ENCODE measurements at regions not wholly inside any gene's neighbourhood (a gene's known extent, or its start where the extent isn't known, plus 50 kb on each side); places are given as distances from the start of the nearest gene placed in this dataset.
"Not testable (repeated sequence)": the region's sequence is repeated elsewhere in the genome, so short reads cannot be mapped to it uniquely, and the experiment has no call there.

DNA sequence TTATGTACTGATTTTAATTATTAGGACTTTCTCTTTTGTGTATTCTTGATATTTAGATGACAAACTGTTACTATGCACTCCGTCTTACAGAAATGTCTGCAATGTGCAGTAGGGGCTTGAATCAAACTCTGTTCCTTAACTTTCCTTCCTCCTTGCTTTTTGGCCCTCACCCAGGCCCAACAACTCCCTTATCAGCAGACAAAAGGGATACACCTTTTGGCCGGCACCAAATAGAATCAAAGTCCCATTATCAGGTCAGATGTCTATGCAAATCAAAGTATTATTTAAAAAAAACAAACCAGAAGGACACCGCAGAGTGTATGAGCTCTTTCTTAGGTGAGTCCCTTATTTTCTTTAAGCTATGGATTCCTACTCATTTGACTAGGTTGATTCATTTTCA lies 116.3 kb upstream of the SERPINE2 start:
- Mint-ChIP-seq H3K9me3 (ENCODE audit: insufficient read depth) (no peaks in the 10 kb centered on the region), H3K27ac (no peak overlapping the region), H3K36me3 (ENCODE audit: low read depth) (no peaks in the 10 kb centered on the region), H3K4me3 (no peak overlapping the region), H3K4me1 (ENCODE audit: low read depth) (no peaks in the 10 kb centered on the region), H3K27me3 (ENCODE audit: low read depth) (no peaks in the 10 kb centered on the region)
- CTCF ChIA-PET, result no interaction called here
- POLR2A ChIA-PET, result no interaction called here
- no peak for DNase-seq
- ATAC-seq, result no peak

DNA sequence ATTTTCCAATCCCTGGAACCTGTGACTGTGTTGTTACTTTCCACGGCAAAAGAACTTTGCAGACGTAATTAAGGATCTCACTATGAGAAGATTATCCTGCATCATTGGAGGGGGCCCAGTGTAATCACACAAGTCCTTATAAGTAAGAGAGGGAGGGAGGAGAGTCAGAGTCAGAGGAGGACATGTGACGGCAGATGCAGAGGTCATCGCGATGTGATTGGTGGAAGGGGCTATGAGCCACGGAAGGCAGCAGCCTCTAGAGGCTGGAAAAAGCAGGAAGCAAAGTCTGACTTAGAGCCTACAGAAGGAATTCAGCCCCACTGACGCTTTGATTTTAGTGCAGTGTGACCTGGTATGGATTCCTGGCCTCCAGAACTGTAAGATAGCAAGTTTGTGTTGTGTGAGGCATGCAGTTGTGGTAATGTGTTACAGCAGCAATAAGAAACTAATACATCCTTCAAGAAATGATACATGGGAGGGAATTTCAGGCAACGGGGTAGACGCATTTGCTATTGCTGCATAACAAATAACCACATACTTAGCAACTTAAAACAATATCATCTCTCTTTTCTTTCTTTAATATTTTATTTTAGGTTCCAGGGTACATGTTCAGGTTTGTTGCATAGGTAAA lies 112.7 kb upstream of the SERPINE2 start:
- CTCF ChIA-PET, result no interaction called here
- no peaks in the 10 kb centered on the region for H3K36me3 Mint-ChIP-seq (ENCODE audit: low read depth)
- ATAC-seq (no peak), DNase-seq (no peak)
- POLR2A ChIA-PET, result no interaction called here
- H3K4me1 Mint-ChIP-seq (ENCODE audit: low read depth), result no peaks in the 10 kb centered on the region
- H3K27ac Mint-ChIP-seq, result no peak overlapping the region
- H3K27me3 Mint-ChIP-seq (ENCODE audit: low read depth), result no peaks in the 10 kb centered on the region
- no peak overlapping the region for H3K4me3 Mint-ChIP-seq
- H3K9me3 Mint-ChIP-seq (ENCODE audit: insufficient read depth), result no peaks in the 10 kb centered on the region

DNA sequence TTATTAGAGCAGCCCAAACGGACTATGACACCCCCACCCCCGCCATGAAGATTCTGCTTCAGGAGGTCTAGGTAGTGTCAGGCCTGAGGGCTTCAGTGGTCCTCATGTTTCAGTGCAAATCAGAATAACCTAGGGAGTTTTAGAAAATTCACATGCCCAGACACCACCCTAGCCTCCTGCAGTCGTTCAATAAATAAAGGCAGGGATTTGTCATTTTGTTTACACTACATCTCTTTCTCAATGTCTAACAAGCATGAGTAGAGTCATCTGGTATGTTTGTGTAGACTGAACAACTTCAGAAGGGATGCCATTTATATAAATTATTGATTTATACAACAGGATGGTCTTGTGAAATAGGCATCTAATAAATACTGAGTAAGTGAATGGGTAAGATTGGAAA lies 112.1 kb upstream of the SERPINE2 start:
- no peak overlapping the region for H3K27ac Mint-ChIP-seq

DNA sequence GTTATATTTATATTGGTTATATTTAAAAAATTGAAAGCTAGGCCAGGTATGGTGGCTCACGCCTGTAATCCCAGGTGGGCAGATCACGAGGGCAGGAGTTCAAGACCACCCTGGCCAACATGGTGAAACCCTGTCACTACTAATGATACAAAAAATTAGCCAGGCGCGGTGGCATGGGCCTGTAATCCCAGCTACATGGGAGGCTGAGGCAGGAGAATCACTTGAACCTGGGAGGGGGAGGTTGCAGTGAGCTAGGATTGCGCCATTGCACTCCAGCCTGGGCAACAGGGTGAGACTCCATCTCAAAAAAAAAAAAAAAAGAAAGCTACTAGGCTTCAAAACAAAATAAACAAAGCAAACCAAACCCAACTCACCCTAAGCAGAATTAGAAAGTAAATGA lies 109.0 kb upstream of the SERPINE2 start:
- DNase-seq, CTCF ChIA-PET: not testable (repeated sequence)

More for the DNA sequence above, 112.1 kb upstream of the SERPINE2 start:
- Mint-ChIP-seq H3K27me3 (ENCODE audit: low read depth) (no peaks in the 10 kb centered on the region), H3K4me1 (ENCODE audit: low read depth) (no peaks in the 10 kb centered on the region), H3K9me3 (ENCODE audit: insufficient read depth) (no peaks in the 10 kb centered on the region), H3K4me3 (no peak overlapping the region), H3K36me3 (ENCODE audit: low read depth) (no peaks in the 10 kb centered on the region)
- ATAC-seq (no peak), DNase-seq (no peak)
- CTCF ChIA-PET, result no interaction called here
- POLR2A ChIA-PET, result no interaction called here

DNA sequence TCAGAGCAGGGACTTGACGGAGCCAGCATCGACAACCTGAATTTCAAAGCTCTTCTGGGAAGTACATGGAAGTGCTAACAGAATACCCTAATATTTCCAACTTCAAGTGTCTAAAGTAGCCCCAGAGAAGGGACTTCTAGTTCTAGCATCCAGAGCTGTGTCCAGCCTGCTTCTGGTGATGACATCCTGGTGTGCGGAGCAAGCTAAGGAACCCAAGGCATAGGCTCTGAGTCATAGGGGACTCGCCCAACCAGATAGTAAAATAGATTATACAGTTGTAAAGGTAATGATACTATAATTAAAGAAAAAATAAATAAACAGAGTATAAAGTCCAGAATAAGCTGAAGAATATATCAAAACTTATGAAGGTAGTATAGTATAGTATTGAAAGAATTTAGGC lies 108.1 kb upstream of the SERPINE2 start:
- H3K27me3 Mint-ChIP-seq (ENCODE audit: low read depth), result no peaks in the 10 kb centered on the region

More for the DNA sequence above, 109.0 kb upstream of the SERPINE2 start:
- ATAC-seq; H3K36me3 Mint-ChIP-seq (ENCODE audit: low read depth); POLR2A ChIA-PET; H3K27me3 Mint-ChIP-seq (ENCODE audit: low read depth); H3K9me3 Mint-ChIP-seq (ENCODE audit: insufficient read depth); H3K27ac Mint-ChIP-seq; H3K4me1 Mint-ChIP-seq (ENCODE audit: low read depth); H3K4me3 Mint-ChIP-seq: not testable (repeated sequence)

DNA sequence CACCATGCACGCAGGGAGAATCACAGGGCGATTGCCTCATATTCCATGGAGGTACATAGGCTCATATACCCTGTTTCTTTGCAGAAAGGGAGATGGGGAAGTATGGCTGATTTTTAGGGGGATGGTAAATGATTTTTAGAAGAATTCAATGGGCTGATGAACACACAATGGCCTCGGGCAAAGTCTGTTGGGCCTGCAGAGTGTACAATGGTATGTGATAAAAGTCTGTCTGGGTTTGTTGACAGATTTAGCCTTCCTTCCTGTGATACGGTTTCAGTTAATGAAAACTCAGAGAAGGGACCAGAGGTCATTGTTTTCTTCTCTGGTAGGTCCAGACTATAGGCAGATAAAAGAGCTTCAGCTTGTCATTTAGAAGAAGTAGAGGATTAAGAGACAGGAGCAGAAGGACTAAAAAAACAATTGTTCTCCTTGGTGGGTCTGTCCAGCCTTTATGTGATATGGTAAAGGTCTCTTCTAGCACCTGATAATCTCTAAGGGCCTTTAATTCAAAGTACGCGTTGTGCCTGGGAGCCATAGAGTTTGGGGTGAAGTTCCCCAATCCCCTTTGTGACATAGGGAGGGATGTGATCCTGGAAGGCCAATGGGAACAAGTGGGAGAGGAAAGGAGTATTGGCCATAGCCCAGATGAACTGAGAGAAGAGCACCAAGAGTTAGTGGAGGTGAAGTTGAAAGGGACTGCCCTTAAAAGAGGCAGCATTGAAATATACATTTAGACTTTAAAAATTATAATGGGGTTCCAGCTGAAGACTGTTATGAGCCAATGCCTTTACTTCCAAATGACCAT lies 107.5 kb upstream of the SERPINE2 start:
- Mint-ChIP-seq H3K27me3 (ENCODE audit: low read depth) (peaks cover 4% of the 10 kb centered on the region), H3K4me1 (ENCODE audit: low read depth) (no peaks in the 10 kb centered on the region), H3K36me3 (ENCODE audit: low read depth) (no peaks in the 10 kb centered on the region), H3K4me3 (no peak overlapping the region), H3K9me3 (ENCODE audit: insufficient read depth) (no peaks in the 10 kb centered on the region), H3K27ac (no peak overlapping the region)
- ChIA-PET CTCF (no interaction called here), POLR2A (no interaction called here)
- DNase-seq (no peak), ATAC-seq (no peak)

More for the DNA sequence above, 108.1 kb upstream of the SERPINE2 start:
- DNase-seq, result no peak
- Mint-ChIP-seq H3K36me3 (ENCODE audit: low read depth) (no peaks in the 10 kb centered on the region), H3K4me1 (ENCODE audit: low read depth) (no peaks in the 10 kb centered on the region), H3K4me3 (no peak overlapping the region), H3K27ac (no peak overlapping the region), H3K9me3 (ENCODE audit: insufficient read depth) (no peaks in the 10 kb centered on the region)
- CTCF ChIA-PET, result no interaction called here
- ATAC-seq, result no peak
- POLR2A ChIA-PET, result no interaction called here

DNA sequence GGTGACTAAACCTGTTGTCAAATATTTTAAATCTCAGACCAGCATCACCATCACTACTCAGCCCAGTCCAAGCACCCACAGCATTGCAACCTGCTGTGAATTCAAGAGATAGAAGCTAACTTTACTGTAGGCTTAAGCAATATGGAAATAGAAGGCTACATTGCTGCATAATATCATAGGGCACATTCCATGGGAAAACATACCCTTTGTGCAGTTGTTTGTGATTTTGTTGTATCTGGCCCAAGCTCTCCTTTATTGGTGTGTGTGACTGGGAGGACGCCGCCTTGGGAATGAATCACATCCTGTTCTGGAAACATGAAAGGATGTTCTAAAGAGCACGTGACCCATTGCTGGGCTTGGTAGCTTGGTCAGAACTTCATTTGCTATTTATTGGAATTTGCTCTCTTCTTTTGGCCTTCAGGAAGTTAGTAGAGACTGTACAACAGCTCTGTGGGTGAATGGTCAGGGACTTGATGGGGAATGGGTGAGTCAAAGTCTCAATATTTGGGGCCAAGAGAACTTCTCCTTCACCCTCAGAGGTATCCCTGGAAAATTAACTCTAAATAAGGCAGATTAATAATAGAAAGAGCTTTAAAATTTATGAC lies 106.8 kb upstream of the SERPINE2 start:
- Mint-ChIP-seq H3K4me1 (ENCODE audit: low read depth) (no peaks in the 10 kb centered on the region), H3K4me3 (no peak overlapping the region), H3K27me3 (ENCODE audit: low read depth) (peaks cover 4% of the 10 kb centered on the region), H3K36me3 (ENCODE audit: low read depth) (no peaks in the 10 kb centered on the region), H3K9me3 (ENCODE audit: insufficient read depth) (no peaks in the 10 kb centered on the region), H3K27ac (no peak overlapping the region)
- ATAC-seq (no peak), DNase-seq (no peak)
- ChIA-PET POLR2A (no interaction called here), CTCF (no interaction called here)

DNA sequence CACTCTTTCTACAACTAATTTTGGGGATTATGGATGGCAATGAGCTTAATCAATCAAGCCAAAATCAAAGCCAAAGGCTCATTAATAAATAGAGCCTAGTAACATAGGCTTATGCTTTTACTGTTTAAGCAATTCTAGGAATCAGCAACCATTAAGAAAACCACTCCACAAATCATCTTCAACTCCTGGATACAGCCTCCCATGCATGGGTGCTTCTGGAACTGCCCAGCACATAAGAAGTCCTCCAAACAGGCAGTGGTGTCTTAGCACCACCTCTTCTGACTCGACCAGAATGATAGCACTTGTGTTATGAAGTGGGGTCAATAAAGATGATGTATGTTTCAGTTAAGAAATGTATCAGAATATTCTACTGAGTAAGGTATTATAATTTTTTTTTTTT lies 104.4 kb upstream of the SERPINE2 start:
- H3K36me3 Mint-ChIP-seq (ENCODE audit: low read depth), result no peaks in the 10 kb centered on the region
- no peak for DNase-seq
- ATAC-seq, result no peak
- H3K27me3 Mint-ChIP-seq (ENCODE audit: low read depth), result peaks cover 4% of the 10 kb centered on the region
- CTCF ChIA-PET, result interaction anchor here (1.8 kb wide), 1 partner anchor 10 kb away, joined by 4 read pairs; no protein-coding TSS in a partner anchor
- no peak overlapping the region for H3K4me3 Mint-ChIP-seq
- no peak overlapping the region for H3K27ac Mint-ChIP-seq
- no peaks in the 10 kb centered on the region for H3K9me3 Mint-ChIP-seq (ENCODE audit: insufficient read depth)
- no peaks in the 10 kb centered on the region for H3K4me1 Mint-ChIP-seq (ENCODE audit: low read depth)
- POLR2A ChIA-PET, result no interaction called here

DNA sequence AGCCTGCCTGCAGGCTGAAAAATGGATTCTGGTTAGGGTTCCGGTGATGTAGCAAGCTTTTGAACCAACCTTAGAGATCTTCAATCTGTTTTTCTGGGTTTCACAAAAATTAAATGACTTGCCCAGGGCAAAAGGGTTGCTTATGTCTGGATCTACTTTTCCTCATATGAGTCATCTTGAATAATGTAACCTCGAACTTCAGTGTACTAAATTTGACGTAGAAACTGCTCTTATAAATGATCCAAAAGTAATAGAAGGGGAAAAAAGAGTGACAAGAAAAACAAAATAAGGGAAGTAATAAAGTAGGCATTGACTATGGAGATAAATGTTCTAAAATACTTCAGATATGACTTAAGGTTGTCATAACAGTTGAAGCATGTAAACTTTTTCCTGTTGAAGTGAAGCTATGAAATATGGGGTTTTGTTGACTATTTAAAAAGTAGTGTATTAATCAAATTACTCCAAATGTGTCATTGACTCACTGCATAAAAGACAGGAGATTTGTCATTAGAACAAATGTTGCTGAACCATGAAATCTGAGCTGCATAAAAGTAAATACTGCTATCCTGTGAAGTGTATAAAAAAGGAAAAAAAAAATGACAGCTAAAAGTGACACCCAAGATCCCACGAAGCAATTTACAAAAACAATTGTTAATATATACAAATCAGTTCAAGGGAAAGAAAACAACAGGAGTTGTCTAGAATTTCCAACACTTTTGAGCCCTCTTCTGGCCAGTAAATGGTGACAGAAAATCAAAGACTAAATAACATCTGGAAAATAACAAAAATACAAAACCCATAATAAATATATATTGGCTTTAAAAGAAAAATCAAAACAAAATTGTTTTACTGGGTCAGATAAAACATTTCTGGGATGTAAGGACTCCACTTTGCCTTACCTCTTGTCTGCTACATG lies 103.6 kb upstream of the SERPINE2 start:
- ATAC-seq (no peak), DNase-seq (no peak)
- H3K27ac Mint-ChIP-seq, result no peak overlapping the region
- no peaks in the 10 kb centered on the region for H3K4me1 Mint-ChIP-seq (ENCODE audit: low read depth)
- CTCF ChIA-PET, result no interaction called here
- H3K4me3 Mint-ChIP-seq, result no peak overlapping the region
- no peaks in the 10 kb centered on the region for H3K36me3 Mint-ChIP-seq (ENCODE audit: low read depth)
- no peaks in the 10 kb centered on the region for H3K9me3 Mint-ChIP-seq (ENCODE audit: insufficient read depth)
- peaks cover 4% of the 10 kb centered on the region for H3K27me3 Mint-ChIP-seq (ENCODE audit: low read depth)
- POLR2A ChIA-PET, result no interaction called here

DNA sequence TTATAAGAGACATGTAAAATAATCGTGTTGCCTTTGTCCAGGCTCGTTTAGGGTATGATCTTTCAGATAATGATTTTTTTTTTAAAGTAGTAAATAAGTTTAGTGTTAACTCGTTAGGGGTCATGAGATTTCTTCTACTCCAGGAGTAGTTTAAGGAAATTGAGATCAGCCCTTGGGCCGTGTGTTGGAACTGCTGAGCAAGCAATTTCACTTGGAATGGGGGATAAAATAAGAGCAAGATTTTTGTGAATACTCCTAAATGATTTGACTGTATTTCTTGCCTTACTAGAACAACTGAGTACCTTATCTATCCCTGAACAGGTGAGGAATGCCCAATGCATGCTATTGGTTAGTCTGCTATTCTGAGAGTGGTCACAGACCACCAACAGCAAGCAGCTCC lies 102.2 kb upstream of the SERPINE2 start:
- Mint-ChIP-seq H3K4me1 (ENCODE audit: low read depth) (no peaks in the 10 kb centered on the region), H3K27ac (no peak overlapping the region), H3K4me3 (no peak overlapping the region), H3K27me3 (ENCODE audit: low read depth) (peaks cover 4% of the 10 kb centered on the region), H3K36me3 (ENCODE audit: low read depth) (no peaks in the 10 kb centered on the region), H3K9me3 (ENCODE audit: insufficient read depth) (no peaks in the 10 kb centered on the region)
- ATAC-seq (no peak), DNase-seq (no peak)
- CTCF ChIA-PET, result no interaction called here
- POLR2A ChIA-PET, result no interaction called here

DNA sequence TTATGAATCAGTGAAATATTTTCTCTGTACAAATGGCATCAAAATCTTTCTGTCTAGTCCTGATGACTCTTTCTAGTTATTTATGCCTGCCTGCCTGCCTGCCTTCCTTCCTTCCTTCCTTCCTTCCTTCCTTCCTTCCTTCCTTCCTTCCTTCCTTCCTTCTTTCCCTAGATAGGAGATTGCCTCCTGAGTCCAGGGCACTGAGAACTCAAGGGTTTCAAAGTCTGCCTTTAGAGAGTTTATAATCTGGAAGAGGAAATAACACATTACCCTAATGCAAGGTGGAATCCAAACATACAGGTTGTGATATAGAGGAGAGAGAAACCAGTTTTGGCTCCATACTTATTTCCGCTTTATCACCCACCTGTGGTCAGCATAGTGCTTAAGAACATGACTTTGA lies 98.1 kb upstream of the SERPINE2 start:
- H3K9me3 Mint-ChIP-seq (ENCODE audit: insufficient read depth), result no peaks in the 10 kb centered on the region
- no peak overlapping the region for H3K4me3 Mint-ChIP-seq
- peaks cover 9% of the 10 kb centered on the region for H3K27me3 Mint-ChIP-seq (ENCODE audit: low read depth)
- H3K27ac Mint-ChIP-seq, result no peak overlapping the region
- ChIA-PET CTCF (no interaction called here), POLR2A (no interaction called here)
- no peaks in the 10 kb centered on the region for H3K4me1 Mint-ChIP-seq (ENCODE audit: low read depth)
- ATAC-seq (no peak), DNase-seq (no peak)
- no peaks in the 10 kb centered on the region for H3K36me3 Mint-ChIP-seq (ENCODE audit: low read depth)

DNA sequence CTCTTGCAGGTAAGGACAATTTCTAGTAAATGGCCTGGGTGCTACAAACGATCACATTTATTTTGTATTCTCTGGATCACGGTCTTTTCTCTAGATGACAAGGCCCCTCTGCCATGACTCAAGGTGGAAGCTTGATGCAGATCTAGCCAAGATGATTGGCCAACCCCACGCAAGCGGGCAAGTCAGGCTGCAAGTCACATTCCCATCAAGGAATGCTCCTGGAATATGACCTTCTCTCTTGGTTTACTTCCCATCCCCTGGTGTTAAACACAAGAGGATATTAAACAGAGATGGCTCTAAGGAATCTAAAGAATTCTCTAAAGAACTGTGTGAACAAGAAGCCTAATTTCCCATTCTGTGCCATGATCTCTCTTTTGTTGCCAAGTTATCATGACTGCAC lies 97.3 kb upstream of the SERPINE2 start:
- H3K27ac Mint-ChIP-seq, result no peak overlapping the region
- H3K36me3 Mint-ChIP-seq (ENCODE audit: low read depth), result no peaks in the 10 kb centered on the region
- H3K9me3 Mint-ChIP-seq (ENCODE audit: insufficient read depth), result no peaks in the 10 kb centered on the region
- no peaks in the 10 kb centered on the region for H3K4me1 Mint-ChIP-seq (ENCODE audit: low read depth)
- ChIA-PET POLR2A (no interaction called here), CTCF (no interaction called here)
- peaks cover 5% of the 10 kb centered on the region for H3K27me3 Mint-ChIP-seq (ENCODE audit: low read depth)
- ATAC-seq, result no peak
- no peak for DNase-seq
- H3K4me3 Mint-ChIP-seq, result no peak overlapping the region
